HG03139 (cell line): ENCODE measurements at regions not wholly inside any gene's neighbourhood (a gene's known extent, or its start where the extent isn't known, plus 50 kb on each side); places are given as distances from the start of the nearest gene placed in this dataset.

Experiments
- ATAC-seq: cut with Tn5 transposase; IDR thresholded peaks from one replicate; pipeline ENCODE4 v1.9.1; 2021; ENCODE audit not compliant: unreplicated experiment

- no peak for ATAC-seq
Observed at GRCh38 chr7:88358526-88358838, 51.8 kb upstream of the STEAP4 start.

- ATAC-seq, result no peak
Observed at GRCh38 chr7:88357781-88358525, 51.3 kb upstream of the STEAP4 start.

- no peak for ATAC-seq
Observed at GRCh38 chr7:88357294-88357693, 50.6 kb upstream of the STEAP4 start.
